ENCODE measurements at regions not wholly inside any gene's neighbourhood (a gene's known extent, or its start where the extent isn't known, plus 50 kb on each side); places are given as distances from the start of the nearest gene placed in this dataset.
A peak's percentile ranks its signal among the peaks of the same experiment; 100 is the strongest.

DNA sequence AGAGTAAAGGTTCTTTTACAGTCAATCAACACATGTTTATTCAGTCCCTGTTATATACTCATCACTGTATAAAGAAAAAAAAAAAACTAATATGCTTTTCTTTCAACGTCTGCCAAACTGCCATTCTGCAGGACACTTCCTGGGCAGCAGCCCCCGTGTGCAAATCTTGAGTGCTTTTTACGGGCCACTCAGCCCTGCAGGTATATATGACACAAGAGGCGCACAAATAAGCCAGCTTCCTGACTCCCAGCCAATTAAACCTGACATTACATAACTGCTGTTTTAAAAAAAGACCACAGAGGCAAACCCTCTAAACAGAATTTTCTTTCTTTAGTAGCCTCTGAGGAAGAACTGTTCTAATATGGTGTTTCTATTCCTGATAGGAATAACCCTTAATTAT lies 263.0 kb upstream of the NEBL start:
- Histone ChIP-seq H3K4me3 (no peak overlapping the region), H3K27ac (no peak overlapping the region), H3K4me1 (replicated peaks in 1 of 2) (peaks cover 13 to 26% of the 10 kb centered on the region in 2 donors)
- in situ Hi-C loops (cut with MboI; ENCODE audit: low pct_unique_long_range_greater_than_20kb in 2 of 9, low sequenced_read_pairs in 9 of 9, unreplicated experiment in 9 of 9): no loop called here
- WGBS, 10 experiments: 6 to 100% (median 89%) methylated on average over 1 to 4 of the region's 4 CpGs; no CpG with 5 or more reads in 2 of the 10 experiments
- ATAC-seq (replicated peaks in 6 of 8): peak in 1 of 8 experiments; percentile 12

DNA sequence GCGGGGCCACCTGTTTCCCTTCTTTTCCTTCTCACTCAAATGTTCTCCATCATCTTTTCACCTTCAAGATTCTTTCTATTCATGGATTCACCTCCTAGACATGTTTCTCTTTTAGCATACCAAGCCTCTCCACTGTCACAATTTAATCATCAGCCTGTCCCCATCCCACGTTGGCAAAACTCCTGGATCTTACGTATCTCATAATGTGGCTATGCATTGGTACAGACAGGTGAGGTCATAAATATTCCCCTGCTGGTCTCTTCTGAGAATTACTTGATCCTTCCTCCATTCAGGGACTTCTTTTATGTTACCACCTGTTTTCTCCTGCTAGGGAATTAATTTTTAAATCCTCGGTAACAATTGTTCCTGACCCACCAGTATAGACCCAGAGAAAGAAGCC lies 262.6 kb upstream of the NEBL start:
- ATAC-seq (replicated peaks in 6 of 8): no peak
- no peak overlapping the region for H3K27ac ChIP-seq

GRCh38 chr10:21158301-21158700 lies 261.2 kb upstream of the NEBL start:
- Histone ChIP-seq H3K4me3 (no peak overlapping the region), H3K4me1 (replicated peaks in 1 of 2) (peaks cover 11 to 19% of the 10 kb centered on the region in 2 donors), H3K27ac (no peak overlapping the region)
- 20 to 100% (median 83%) methylated on average over 1 to 3 of the region's 3 CpGs; no CpG with 5 or more reads in 4 of the 10 experiments for WGBS, 10 experiments
- in situ Hi-C loops (cut with MboI; ENCODE audit: low pct_unique_long_range_greater_than_20kb in 2 of 9, low sequenced_read_pairs in 9 of 9, unreplicated experiment in 9 of 9): no loop called here
- ATAC-seq (replicated peaks in 6 of 8): no peak

More for the DNA sequence above, 262.6 kb upstream of the NEBL start:
- in situ Hi-C loops (cut with MboI; ENCODE audit: low pct_unique_long_range_greater_than_20kb in 2 of 9, low sequenced_read_pairs in 9 of 9, unreplicated experiment in 9 of 9): no loop called here
- H3K4me3 ChIP-seq: no peak overlapping the region
- 0 to 100% (median 73%) methylated on average over 1 to 4 of the region's 4 CpGs for WGBS, 10 experiments
- H3K4me1 ChIP-seq (replicated peaks in 1 of 2): peaks cover 13 to 26% of the 10 kb centered on the region in 2 donors

- H3K4me3 ChIP-seq: no peak overlapping the region
- peaks cover 11 to 19% of the 10 kb centered on the region in 2 donors for H3K4me1 ChIP-seq (replicated peaks in 1 of 2)
- in situ Hi-C loops (cut with MboI; ENCODE audit: low pct_unique_long_range_greater_than_20kb in 2 of 9, low sequenced_read_pairs in 9 of 9, unreplicated experiment in 9 of 9): no loop called here
- WGBS, 10 experiments: 17 to 100% (median 83%) methylated on average over 1 to 4 of the region's 4 CpGs; no CpG with 5 or more reads in 3 of the 10 experiments
- no peak for ATAC-seq (replicated peaks in 6 of 8)
- H3K27ac ChIP-seq: no peak overlapping the region
Measured at GRCh38 chr10:21157664-21158063, 260.6 kb upstream of the NEBL start.

GRCh38 chr10:21150166-21150565 lies 253.1 kb upstream of the NEBL start:
- Histone ChIP-seq H3K27ac (no peak overlapping the region), H3K4me3 (no peak overlapping the region), H3K4me1 (replicated peaks in 1 of 2) (peaks cover 26 to 28% of the 10 kb centered on the region in 2 donors)
- ATAC-seq (replicated peaks in 6 of 8): no peak
- in situ Hi-C loops (cut with MboI; ENCODE audit: low pct_unique_long_range_greater_than_20kb in 2 of 9, low sequenced_read_pairs in 9 of 9, unreplicated experiment in 9 of 9): no loop called here
- 28 to 100% (median 92%) methylated on average over 1 to 5 of the region's 5 CpGs for WGBS, 10 experiments

GRCh38 chr10:21146436-21146789 lies 249.3 kb upstream of the NEBL start:
- H3K27ac ChIP-seq: peak overlapping the region; percentile 50 to 58

GRCh38 chr10:21145751-21146435 lies 248.8 kb upstream of the NEBL start:
- 0 to 75% (median 36%) methylated on average over 1 to 11 of the region's 13 CpGs; no CpG with 5 or more reads in 1 of the 10 experiments for WGBS, 10 experiments

More at GRCh38 chr10:21146436-21146789, 249.3 kb upstream of the NEBL start:
- no peak overlapping the region for H3K4me3 ChIP-seq
- ATAC-seq (replicated peaks in 6 of 8): peak in 2 of 8 experiments; percentile 3 to 18
- in situ Hi-C loops (cut with MboI; ENCODE audit: low pct_unique_long_range_greater_than_20kb in 2 of 9, low sequenced_read_pairs in 9 of 9, unreplicated experiment in 9 of 9): no loop called here
- peaks cover 28 to 37% of the 10 kb centered on the region in 2 donors for H3K4me1 ChIP-seq (replicated peaks in 1 of 2)
- WGBS, 10 experiments: 0 to 100% (median 71%) methylated on average over 1 of the region's 1 CpG; no CpG with 5 or more reads in 3 of the 10 experiments

GRCh38 chr10:21144047-21144446 lies 246.9 kb upstream of the NEBL start:
- ATAC-seq (replicated peaks in 6 of 8): no peak
- 96 to 100% (median 100%) methylated on average over 1 to 3 of the region's 3 CpGs; no CpG with 5 or more reads in 6 of the 10 experiments for WGBS, 10 experiments
- peaks cover 28 to 37% of the 10 kb centered on the region in 2 donors for H3K4me1 ChIP-seq (replicated peaks in 1 of 2)
- H3K27ac ChIP-seq: no peak overlapping the region
- in situ Hi-C loops (cut with MboI; ENCODE audit: low pct_unique_long_range_greater_than_20kb in 2 of 9, low sequenced_read_pairs in 9 of 9, unreplicated experiment in 9 of 9): no loop called here
- no peak overlapping the region for H3K4me3 ChIP-seq

More at GRCh38 chr10:21145751-21146435, 248.8 kb upstream of the NEBL start:
- peaks cover 28 to 37% of the 10 kb centered on the region in 2 donors for H3K4me1 ChIP-seq (replicated peaks in 1 of 2)
- ATAC-seq (replicated peaks in 6 of 8): peak in 5 of 8 experiments; percentile 82 to 89 (median 87)
- in situ Hi-C loops (cut with MboI; ENCODE audit: low pct_unique_long_range_greater_than_20kb in 2 of 9, low sequenced_read_pairs in 9 of 9, unreplicated experiment in 9 of 9): no loop called here
- H3K4me3 ChIP-seq: peak overlapping the region in 3 of 5 donors; percentile 3 to 14 (median 3)
- H3K27ac ChIP-seq: peak overlapping the region; percentile 50 to 58

DNA sequence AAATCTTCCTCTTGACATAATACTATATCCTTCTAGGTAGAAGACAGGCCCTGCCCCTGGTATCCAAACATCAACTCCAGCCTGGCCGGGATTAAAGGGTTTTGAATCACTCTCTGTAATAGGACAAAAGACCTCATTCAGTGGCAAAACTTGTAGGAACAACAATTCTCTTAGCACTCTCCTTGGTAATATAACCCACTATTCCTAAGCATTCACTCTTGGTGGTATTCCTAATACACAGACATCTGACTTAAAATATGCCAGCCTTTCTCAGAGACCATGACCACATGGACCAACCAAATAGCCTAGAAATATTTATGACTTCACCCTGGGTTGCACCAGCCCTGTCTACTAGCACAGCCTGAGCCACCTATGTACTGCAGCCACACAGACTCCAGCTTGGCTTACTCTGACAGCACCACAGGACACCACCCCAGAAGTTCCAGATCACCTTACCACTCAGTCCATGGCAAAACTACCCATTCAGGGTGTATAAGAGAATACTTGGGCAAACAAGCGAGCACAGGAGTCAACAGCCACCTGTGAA lies 244.9 kb upstream of the NEBL start:
- peak in 2 of 8 experiments; percentile 45 to 68 for ATAC-seq (replicated peaks in 6 of 8)
- peaks cover 20 to 27% of the 10 kb centered on the region in 2 donors for H3K4me1 ChIP-seq (replicated peaks in 1 of 2)
- in situ Hi-C loops (cut with MboI; ENCODE audit: low pct_unique_long_range_greater_than_20kb in 2 of 9, low sequenced_read_pairs in 9 of 9, unreplicated experiment in 9 of 9): no loop called here
- H3K27ac ChIP-seq: no peak overlapping the region
- WGBS, 10 experiments: 30 to 100% (median 67%) methylated on average over 1 to 2 of the region's 2 CpGs; no CpG with 5 or more reads in 4 of the 10 experiments
- no peak overlapping the region for H3K4me3 ChIP-seq

GRCh38 chr10:21138769-21139340 lies 241.7 kb upstream of the NEBL start:
- WGBS, 10 experiments: 0 to 97% (median 79%) methylated on average over 4 to 6 of the region's 6 CpGs
- in situ Hi-C loops (cut with MboI; ENCODE audit: low pct_unique_long_range_greater_than_20kb in 2 of 9, low sequenced_read_pairs in 9 of 9, unreplicated experiment in 9 of 9): no loop called here

GRCh38 chr10:21135023-21135931 lies 238.2 kb upstream of the NEBL start:
- Histone ChIP-seq H3K27ac (no peak overlapping the region), H3K4me1 (replicated peaks in 1 of 2) (peaks cover 0 to 4% of the 10 kb centered on the region in 2 donors), H3K4me3 (no peak overlapping the region)
- WGBS, 10 experiments: 5 to 94% (median 74%) methylated on average over 1 to 9 of the region's 10 CpGs
- ATAC-seq (replicated peaks in 6 of 8): peak in 3 of 8 experiments; percentile 76 to 92 (median 88)
- in situ Hi-C loops (cut with MboI; ENCODE audit: low pct_unique_long_range_greater_than_20kb in 2 of 9, low sequenced_read_pairs in 9 of 9, unreplicated experiment in 9 of 9): no loop called here

More at GRCh38 chr10:21138769-21139340, 241.7 kb upstream of the NEBL start:
- H3K27ac ChIP-seq: no peak overlapping the region
- H3K4me1 ChIP-seq (replicated peaks in 1 of 2): peaks cover 0 to 11% of the 10 kb centered on the region in 2 donors
- H3K4me3 ChIP-seq: no peak overlapping the region
- ATAC-seq (replicated peaks in 6 of 8): no peak

GRCh38 chr10:21134645-21135022 lies 237.5 kb upstream of the NEBL start:
- no peak overlapping the region for H3K4me3 ChIP-seq
- no peak overlapping the region for H3K27ac ChIP-seq
- peak in 1 of 8 experiments; percentile 7 for ATAC-seq (replicated peaks in 6 of 8)
- peaks cover 0 to 9% of the 10 kb centered on the region in 2 donors for H3K4me1 ChIP-seq (replicated peaks in 1 of 2)
- in situ Hi-C loops (cut with MboI; ENCODE audit: low pct_unique_long_range_greater_than_20kb in 2 of 9, low sequenced_read_pairs in 9 of 9, unreplicated experiment in 9 of 9): no loop called here
- WGBS, 10 experiments: 37 to 94% (median 67%) methylated on average over 1 to 6 of the region's 7 CpGs; no CpG with 5 or more reads in 2 of the 10 experiments
